K562 (cell line): ENCODE measurements at regions not wholly inside any gene's neighbourhood (a gene's known extent, or its start where the extent isn't known, plus 50 kb on each side); places are given as distances from the start of the nearest gene placed in this dataset.

ENCODE experiments used
- ARNT ChIP-seq, 2 experiments: fragments of 450-650 bp; IDR thresholded peaks; 2 replicates each; pipeline ENCODE4 v1.6.1; 2016; ENCODE audit warnings: mild to moderate bottlenecking in 1 of 2
- BRF1 ChIP-seq: IDR thresholded peaks from 3 replicates; pipeline ENCODE4 v1.6.1; 2011; ENCODE audit warnings: borderline replicate concordance, mild to moderate bottlenecking; ENCODE audit not compliant: insufficient read length; ENCODE audit errors: extremely low read depth
- GABPA ChIP-seq: fragments of 200-800 bp; sonication (Bioruptor generic); conservative IDR thresholded peaks from 2 replicates; pipeline ENCODE4 v1.6.1; 2016; ENCODE audit warnings: low read depth, missing genetic modification characterization, missing compliant biosample characterization
- HIVEP1 ChIP-seq: fragments of 250-450 bp; sonication (Bioruptor Pico); IDR thresholded peaks from 2 replicates; pipeline ENCODE4 v1.4.0; 2020; ENCODE audit warnings: mild to moderate bottlenecking
- MITF ChIP-seq: IDR thresholded peaks from 2 replicates; pipeline ENCODE4 v1.6.1; 2014; ENCODE audit warnings: antibody characterized with exemption
- PHB ChIP-seq: fragments of 250-450 bp; sonication (Bioruptor Pico); IDR thresholded peaks from 2 replicates; pipeline ENCODE4 v1.5.0; 2021
- POLR2B ChIP-seq: fragments of 450-650 bp; IDR thresholded peaks from 2 replicates; pipeline ENCODE4 v1.6.1; 2018; ENCODE audit warnings: low read depth; ENCODE audit not compliant: partially characterized antibody
- PTTG1 ChIP-seq: fragments of 450-650 bp; IDR thresholded peaks from 2 replicates; pipeline ENCODE4 v1.6.1; 2016; ENCODE audit warnings: low read depth, mild to moderate bottlenecking, missing genetic modification characterization, missing compliant biosample characterization
- RAD51 ChIP-seq: fragments of 450-650 bp; IDR thresholded peaks from 2 replicates; pipeline ENCODE4 v1.7.1; 2016; ENCODE audit warnings: low read depth, mild to moderate bottlenecking, borderline replicate concordance
- REST ChIP-seq, 2 experiments: fragments of 450-650 bp; formaldehyde crosslinking in 1 of 2; IDR thresholded peaks; 2 replicates each; pipeline versions ENCODE4 v1.4.0 to v1.6.1; 2014 to 2020; ENCODE audit warnings: mild to moderate bottlenecking in 2 of 2, borderline replicate concordance in 1 of 2, low read depth in 1 of 2
- TBL1XR1 ChIP-seq, 2 experiments: IDR thresholded peaks; 2 replicates each; pipeline ENCODE4 v1.6.1; 2012; ENCODE audit warnings: improper control_type of control experiment in 2 of 2, low read length in 2 of 2, mild to moderate bottlenecking in 1 of 2
- ZKSCAN8 ChIP-seq: fragments of 200-800 bp; sonication (Bioruptor generic); IDR thresholded peaks from 2 replicates; pipeline ENCODE4 v1.6.1; 2016; ENCODE audit warnings: missing genetic modification characterization, missing compliant biosample characterization
- ZNF384 ChIP-seq: IDR thresholded peaks from 2 replicates; pipeline ENCODE4 v1.6.1; 2012; ENCODE audit warnings: low read depth, low read length, improper control_type of control experiment

- no peak for TF ChIP-seq REST (IDR thresholded peaks at IDR 0.05; ENCODE audit: borderline replicate concordance)
- TF ChIP-seq REST (CRISPR knock-in tag; IDR thresholded peaks at IDR 0.05; ENCODE audit: low read depth) = no peak
- no peak for TF ChIP-seq MITF
- TF ChIP-seq GABPA (tag) = no peak
- TF ChIP-seq ZNF384 = no peak
- TF ChIP-seq PHB (CRISPR knock-in tag) = no peak
- no peak for TF ChIP-seq PTTG1 (tag)
- TF ChIP-seq ZKSCAN8 (CRISPR knock-in tag) = no peak
- no peak for TF ChIP-seq TBL1XR1 (IDR thresholded peaks at IDR 0.05; ENCODE audit: low read length in 2 of 2)
- TF ChIP-seq ARNT (IDR thresholded peaks at IDR 0.05) = no peak
- no peak for TF ChIP-seq HIVEP1 (CRISPR knock-in tag)
- TF ChIP-seq BRF1 = no peak
- no peak for TF ChIP-seq POLR2B
- no peak for TF ChIP-seq RAD51
These were observed 576.9 kb upstream of the PCDH10 start (continued) for GRCh38 chr4:132572210-132572609.
